Transverse colon (tissue), 4 donors: ENCODE measurements at regions not wholly inside any gene's neighbourhood (a gene's known extent, or its start where the extent isn't known, plus 50 kb on each side); places are given as distances from the start of the nearest gene placed in this dataset.

Experiments used
- CTCF ChIP-seq, 5 experiments: fragments of 200-600 bp in 3 of 5; fragments of 450-650 bp in 2 of 5; sonication (generic) in 3 of 5; IDR thresholded peaks; 1 replicate in 2 of 5; 2 replicates in 3 of 5; pipeline ENCODE4 v1.5.1; 2016 to 2017; ENCODE audit warnings: antibody characterized with exemption in 5 of 5, inconsistent platforms in 3 of 5, mild to moderate bottlenecking in 2 of 5, moderate library complexity in 1 of 5
- POLR2AphosphoS5 ChIP-seq, 3 donors: sonication (generic); formaldehyde crosslinking; IDR thresholded peaks; one replicate each; pipeline ENCODE4 v1.6.1; 2016; ENCODE audit warnings: antibody characterized with exemption in 3 of 3

GRCh38 chr3:31466866-31467265, 65.9 kb upstream of the STT3B start:
- TF ChIP-seq POLR2AphosphoS5 (IDR thresholded peaks at IDR 0.05) (no peak), CTCF (IDR thresholded peaks at IDR 0.05) (no peak)
